ENCODE measurements at regions not wholly inside any gene's neighbourhood (a gene's known extent, or its start where the extent isn't known, plus 50 kb on each side); places are given as distances from the start of the nearest gene placed in this dataset.

- intact Hi-C loops (cut with micrococcal nuclease), result no loop called here
- TF ChIP-seq EZH2 (IDR thresholded peaks at IDR 0.05; ENCODE audit: borderline replicate concordance, low read depth, low read length, severe bottlenecking) (no peak), MYC (IDR thresholded peaks at IDR 0.05; ENCODE audit: low read depth, low read length) (no peak), GATA2 (IDR thresholded peaks at IDR 0.05; ENCODE audit: insufficient read depth, insufficient read length, low read depth, low read length) (no peak), POLR2AphosphoS5 (IDR thresholded peaks at IDR 0.05; ENCODE audit: insufficient read depth, low read depth, low read length) (no peak), FOS (IDR thresholded peaks at IDR 0.05; ENCODE audit: borderline replicate concordance, insufficient read depth, low read length) (no peak), JUN (IDR thresholded peaks at IDR 0.05; ENCODE audit: borderline replicate concordance, insufficient read depth, insufficient read length, low read depth) (no peak), POLR2A (IDR thresholded peaks at IDR 0.05; ENCODE audit: low read depth, low read length) (no peak)
- TF ChIP-seq, protein P1, sequence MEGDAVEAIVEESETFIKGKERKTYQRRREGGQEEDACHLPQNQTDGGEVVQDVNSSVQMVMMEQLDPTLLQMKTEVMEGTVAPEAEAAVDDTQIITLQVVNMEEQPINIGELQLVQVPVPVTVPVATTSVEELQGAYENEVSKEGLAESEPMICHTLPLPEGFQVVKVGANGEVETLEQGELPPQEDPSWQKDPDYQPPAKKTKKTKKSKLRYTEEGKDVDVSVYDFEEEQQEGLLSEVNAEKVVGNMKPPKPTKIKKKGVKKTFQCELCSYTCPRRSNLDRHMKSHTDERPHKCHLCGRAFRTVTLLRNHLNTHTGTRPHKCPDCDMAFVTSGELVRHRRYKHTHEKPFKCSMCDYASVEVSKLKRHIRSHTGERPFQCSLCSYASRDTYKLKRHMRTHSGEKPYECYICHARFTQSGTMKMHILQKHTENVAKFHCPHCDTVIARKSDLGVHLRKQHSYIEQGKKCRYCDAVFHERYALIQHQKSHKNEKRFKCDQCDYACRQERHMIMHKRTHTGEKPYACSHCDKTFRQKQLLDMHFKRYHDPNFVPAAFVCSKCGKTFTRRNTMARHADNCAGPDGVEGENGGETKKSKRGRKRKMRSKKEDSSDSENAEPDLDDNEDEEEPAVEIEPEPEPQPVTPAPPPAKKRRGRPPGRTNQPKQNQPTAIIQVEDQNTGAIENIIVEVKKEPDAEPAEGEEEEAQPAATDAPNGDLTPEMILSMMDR (IDR thresholded peaks at IDR 0.05; ENCODE audit: extremely low read depth in 1 of 2, insufficient read depth in 1 of 2, low read depth in 1 of 2, low read length in 2 of 2), result no peak
- TF ChIP-seq, protein P2, sequence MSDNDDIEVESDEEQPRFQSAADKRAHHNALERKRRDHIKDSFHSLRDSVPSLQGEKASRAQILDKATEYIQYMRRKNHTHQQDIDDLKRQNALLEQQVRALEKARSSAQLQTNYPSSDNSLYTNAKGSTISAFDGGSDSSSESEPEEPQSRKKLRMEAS (IDR thresholded peaks at IDR 0.05; ENCODE audit: insufficient read depth, insufficient read length), result no peak
- dilution Hi-C loops (cut with MboI; ENCODE audit: extremely low pct_ligation_motif_present, low sequenced_read_pairs), result no loop called here
- H2AFZ ChIP-seq (ENCODE audit: low read depth, low read length), result no peak overlapping the region
- ChIA-PET CTCF (no interaction called here), POLR2A (no interaction called here)
- H3K4me3 ChIP-seq (replicated peaks in 1 of 3; ENCODE audit: insufficient read depth in 1 of 3, low read depth in 1 of 3, low read length in 3 of 3), result no peak overlapping the region
- no peaks in the 10 kb centered on the region for H3K79me2 ChIP-seq (ENCODE audit: control insufficient read depth, insufficient read depth, low read length)
- BruUV-seq (replicated peaks), result no TSS peak
- FAIRE-seq (no peak), DNase-seq (ENCODE audit: low read depth, low spot score) (no peak)
- no peaks in the 10 kb centered on the region for H4K20me1 ChIP-seq (replicated peaks; ENCODE audit: control insufficient read depth, extremely low read depth, insufficient read depth, low read length)
- no peak overlapping the region for H3K27ac ChIP-seq (ENCODE audit: insufficient read depth, low read depth, low read length)
- H3K4me2 ChIP-seq (ENCODE audit: insufficient read depth, low read length), result no peak overlapping the region
- H3K9me3 ChIP-seq (replicated peaks; ENCODE audit: control insufficient read depth, insufficient read depth, low read length), result no peaks in the 10 kb centered on the region
- H3K27me3 ChIP-seq (ENCODE audit: control insufficient read depth in 2 of 2, insufficient read depth in 2 of 2, low read length in 2 of 2), result peaks cover 0 to 1% of the 10 kb centered on the region in 2 experiments
- no peaks in the 10 kb centered on the region for H3K36me3 ChIP-seq (ENCODE audit: control insufficient read depth in 2 of 2, extremely low read depth in 1 of 2, insufficient read depth in 2 of 2, low read length in 2 of 2)
- H3K9me1 ChIP-seq (replicated peaks; ENCODE audit: control insufficient read depth, extremely low read depth, insufficient read depth, low read length), result no peaks in the 10 kb centered on the region
- H3K9ac ChIP-seq (replicated peaks; ENCODE audit: extremely low read depth, insufficient read depth, low read length), result no peak overlapping the region
- H3K4me1 ChIP-seq (ENCODE audit: control insufficient read depth, extremely low read depth, insufficient read depth, low read length), result no peaks in the 10 kb centered on the region
These were observed 60.4 kb upstream of the GRIP1 start for GRCh38 chr12:66739266-66739665.
